Lower lobe of right lung (tissue), 2 donors: ENCODE measurements at regions not wholly inside any gene's neighbourhood (a gene's known extent, or its start where the extent isn't known, plus 50 kb on each side); places are given as distances from the start of the nearest gene placed in this dataset.
"Not testable (repeated sequence)": the region's sequence is repeated elsewhere in the genome, so short reads cannot be mapped to it uniquely, and the experiment has no call there.

ENCODE experiments used
- ATAC-seq, 2 donors: fragments of 200-7000 bp; cut with Tn5 transposase; one replicate each; pipeline ENCODE4 v1.9.1; 2020 to 2022; ENCODE audit warnings: mild to moderate bottlenecking in 2 of 2, moderate library complexity in 2 of 2
- DNase-seq: peaks from one replicate; pipeline ENCODE4 v3.0.0-alpha.2; 2020
- H3K27ac ChIP-seq: fragments of 200-600 bp; one replicate; pipeline ENCODE4 v1.8.0; 2022
- H3K27me3 ChIP-seq: fragments of 200-600 bp; one replicate; pipeline ENCODE4 v1.8.0; 2022; ENCODE audit warnings: low read depth
- H3K36me3 ChIP-seq: fragments of 200-600 bp; one replicate; pipeline ENCODE4 v1.8.0; 2022; ENCODE audit warnings: mild to moderate bottlenecking
- H3K4me1 ChIP-seq: fragments of 200-600 bp; one replicate; pipeline ENCODE4 v1.8.0; 2022
- H3K4me3 ChIP-seq: fragments of 200-600 bp; one replicate; pipeline ENCODE4 v1.8.0; 2022; ENCODE audit warnings: mild to moderate bottlenecking
- H3K9me3 ChIP-seq: fragments of 200-600 bp; one replicate; pipeline ENCODE4 v1.8.0; 2022
- CTCF ChIP-seq: fragments of 200-600 bp; IDR thresholded peaks from one replicate; pipeline ENCODE4 v1.8.0; 2022; ENCODE audit warnings: antibody characterized with exemption, mild to moderate bottlenecking
- intact Hi-C: fragments of 100-400 bp; cut with DNase I; formaldehyde crosslinking; loops from one replicate; pipeline ENCODE4 v1.11.0; 2022
- donor health status: DM: no; HTN: yes; CAD: no; lungs with severe emphysema.

GRCh38 chr22:33130473-33130872 is 72.3 kb upstream of the SYN3 start:
- no peaks in the 10 kb centered on the region for H3K4me1 ChIP-seq
- no peaks in the 10 kb centered on the region for H3K9me3 ChIP-seq
- no peak overlapping the region for H3K27ac ChIP-seq
- DNase-seq: no peak
- TF ChIP-seq CTCF: no peak
- intact Hi-C loops: no loop called here
- no peak for ATAC-seq
- no peak overlapping the region for H3K4me3 ChIP-seq
- peaks cover 6% of the 10 kb centered on the region for H3K27me3 ChIP-seq
- no peaks in the 10 kb centered on the region for H3K36me3 ChIP-seq

DNA sequence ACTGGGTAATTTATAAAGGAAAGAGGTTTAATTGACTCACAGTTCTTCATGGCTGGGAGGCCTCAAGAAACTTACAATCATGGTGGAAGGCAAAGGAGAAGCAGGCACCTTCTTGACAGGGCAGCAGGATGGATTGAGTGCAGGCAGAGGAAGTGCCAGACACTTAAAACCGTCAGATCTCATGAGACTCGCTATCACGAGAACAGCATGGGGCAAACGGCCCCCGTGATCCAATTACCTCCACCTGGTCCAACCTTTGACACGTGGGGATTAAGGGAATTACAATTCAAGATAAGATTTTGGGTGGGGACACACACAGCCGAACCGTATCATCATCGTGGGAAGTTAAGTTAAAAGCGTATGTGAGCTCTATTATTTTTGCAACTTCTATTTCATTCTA is 71.4 kb upstream of the SYN3 start:
- intact Hi-C loops: no loop called here
- Histone ChIP-seq H3K36me3 (no peaks in the 10 kb centered on the region), H3K4me1 (no peaks in the 10 kb centered on the region), H3K4me3 (no peak overlapping the region), H3K27ac (no peak overlapping the region), H3K27me3 (peaks cover 6% of the 10 kb centered on the region), H3K9me3 (no peaks in the 10 kb centered on the region)
- no peak for ATAC-seq
- no peak for DNase-seq
- no peak for TF ChIP-seq CTCF

GRCh38 chr22:33126881-33127280 is 68.7 kb upstream of the SYN3 start:
- Histone ChIP-seq H3K36me3 (no peaks in the 10 kb centered on the region), H3K27ac (no peak overlapping the region), H3K9me3 (no peaks in the 10 kb centered on the region), H3K4me1 (no peaks in the 10 kb centered on the region), H3K27me3 (peaks cover 6% of the 10 kb centered on the region), H3K4me3 (no peak overlapping the region)
- no peak for ATAC-seq
- intact Hi-C loops: no loop called here
- TF ChIP-seq CTCF: no peak
- DNase-seq: no peak

DNA sequence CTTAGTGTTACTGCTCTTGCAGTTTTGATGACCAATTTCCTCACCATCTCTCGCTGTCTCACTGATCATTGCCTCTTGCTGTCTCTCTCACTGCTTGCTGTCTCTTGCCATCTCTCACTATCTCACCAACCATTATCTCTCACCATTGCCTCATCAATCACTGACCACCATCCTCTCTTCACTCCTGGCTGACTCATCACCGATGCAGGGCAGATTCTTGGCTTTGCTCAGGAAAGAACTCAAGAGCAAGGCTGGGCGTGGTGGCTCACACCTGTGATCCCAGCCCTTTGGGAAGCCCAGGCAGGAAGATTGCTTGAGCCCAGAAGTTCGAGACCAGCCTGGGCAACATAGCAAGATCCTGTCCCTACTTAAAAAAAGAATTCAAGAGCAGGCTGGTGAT is 66.3 kb upstream of the SYN3 start:
- DNase-seq (no peak), ATAC-seq (no peak)
- no peaks in the 10 kb centered on the region for H3K36me3 ChIP-seq
- H3K27ac ChIP-seq: no peak overlapping the region
- peaks cover 6% of the 10 kb centered on the region for H3K27me3 ChIP-seq
- H3K9me3 ChIP-seq: no peaks in the 10 kb centered on the region
- H3K4me3 ChIP-seq: no peak overlapping the region
- intact Hi-C loops: no loop called here
- H3K4me1 ChIP-seq: no peaks in the 10 kb centered on the region
- no peak for TF ChIP-seq CTCF

GRCh38 chr22:33122439-33122838 is 64.3 kb upstream of the SYN3 start:
- ATAC-seq, H3K4me3 ChIP-seq, H3K36me3 ChIP-seq, H3K27me3 ChIP-seq, intact Hi-C loops, H3K4me1 ChIP-seq, H3K9me3 ChIP-seq, DNase-seq, H3K27ac ChIP-seq: not testable (repeated sequence)

DNA sequence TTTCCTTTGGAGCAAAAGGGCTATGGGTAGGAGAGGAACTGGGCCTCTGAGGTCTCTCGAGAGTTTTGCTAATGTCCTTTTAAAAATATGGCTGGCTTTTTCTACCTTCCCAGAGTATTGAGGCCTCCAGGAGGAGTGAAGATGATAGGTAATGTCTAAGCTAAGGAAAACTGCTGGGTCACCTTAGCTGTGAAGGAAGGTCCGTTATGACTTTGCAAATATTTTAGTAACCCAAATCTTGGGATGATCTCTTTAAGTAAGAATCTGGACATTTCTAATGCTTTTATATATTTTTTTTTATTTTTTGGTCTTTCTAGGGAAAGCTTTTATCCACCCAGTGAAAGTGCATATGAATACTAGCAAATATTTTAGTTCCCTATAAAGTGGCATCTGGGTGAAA is 60.9 kb upstream of the SYN3 start:
- ATAC-seq (no peak), DNase-seq (no peak)
- Histone ChIP-seq H3K4me1 (no peaks in the 10 kb centered on the region), H3K4me3 (no peak overlapping the region), H3K27ac (no peak overlapping the region), H3K27me3 (no peaks in the 10 kb centered on the region), H3K9me3 (no peaks in the 10 kb centered on the region), H3K36me3 (no peaks in the 10 kb centered on the region)
- TF ChIP-seq CTCF: no peak
- intact Hi-C loops: no loop called here
